ENCODE measurements at regions not wholly inside any gene's neighbourhood (a gene's known extent, or its start where the extent isn't known, plus 50 kb on each side); places are given as distances from the start of the nearest gene placed in this dataset.

- peaks cover 19% of the 10 kb centered on the region for H3K9me3 Mint-ChIP-seq
- no peak overlapping the region for H3K4me3 Mint-ChIP-seq (ENCODE audit: low read depth)
- intact Hi-C loops (cut with micrococcal nuclease) = no loop called here
- H3K4me1 Mint-ChIP-seq (ENCODE audit: low read depth) = no peaks in the 10 kb centered on the region
- no peaks in the 10 kb centered on the region for H3K27me3 Mint-ChIP-seq (ENCODE audit: low read depth)
- H3K27ac Mint-ChIP-seq = no peak overlapping the region
- no peak for DNase-seq (ENCODE audit: low spot score)
- no peaks in the 10 kb centered on the region for H3K36me3 Mint-ChIP-seq (ENCODE audit: low read depth)
These were observed 349.9 kb upstream of the CDH6 start for GRCh38 chr5:30843541-30843940.

- intact Hi-C loops (cut with micrococcal nuclease) = no loop called here
- H3K4me3 Mint-ChIP-seq (ENCODE audit: low read depth) = no peak overlapping the region
- H3K27me3 Mint-ChIP-seq (ENCODE audit: low read depth) = no peaks in the 10 kb centered on the region
- no peaks in the 10 kb centered on the region for H3K4me1 Mint-ChIP-seq (ENCODE audit: low read depth)
- H3K36me3 Mint-ChIP-seq (ENCODE audit: low read depth) = no peaks in the 10 kb centered on the region
- DNase-seq (ENCODE audit: low spot score) = no peak
- H3K9me3 Mint-ChIP-seq = peaks cover 41% of the 10 kb centered on the region
- no peak overlapping the region for H3K27ac Mint-ChIP-seq
These were observed 353.5 kb upstream of the CDH6 start for GRCh38 chr5:30839956-30840355.

- Mint-ChIP-seq H3K4me3 (ENCODE audit: low read depth) (no peak overlapping the region), H3K4me1 (ENCODE audit: low read depth) (no peaks in the 10 kb centered on the region), H3K9me3 (peaks cover 46% of the 10 kb centered on the region), H3K27ac (no peak overlapping the region), H3K27me3 (ENCODE audit: low read depth) (no peaks in the 10 kb centered on the region), H3K36me3 (ENCODE audit: low read depth) (no peaks in the 10 kb centered on the region)
- intact Hi-C loops (cut with micrococcal nuclease) = no loop called here
- no peak for DNase-seq (ENCODE audit: low spot score)
These were observed 354.5 kb upstream of the CDH6 start for GRCh38 chr5:30838936-30839496.

- no peaks in the 10 kb centered on the region for H3K4me1 Mint-ChIP-seq (ENCODE audit: low read depth)
- DNase-seq (ENCODE audit: low spot score) = no peak
These were observed 361.0 kb upstream of the CDH6 start for GRCh38 chr5:30832519-30832918.

GRCh38 chr5:30831605-30832004 lies 361.9 kb upstream of the CDH6 start:
- Mint-ChIP-seq H3K4me3 (ENCODE audit: low read depth) (no peak overlapping the region), H3K9me3 (peaks cover 41% of the 10 kb centered on the region), H3K4me1 (ENCODE audit: low read depth) (no peaks in the 10 kb centered on the region), H3K27ac (no peak overlapping the region), H3K27me3 (ENCODE audit: low read depth) (no peaks in the 10 kb centered on the region), H3K36me3 (ENCODE audit: low read depth) (no peaks in the 10 kb centered on the region)
- DNase-seq (ENCODE audit: low spot score) = no peak
- intact Hi-C loops (cut with micrococcal nuclease) = no loop called here

More at GRCh38 chr5:30832519-30832918, 361.0 kb upstream of the CDH6 start:
- Mint-ChIP-seq H3K9me3 (peaks cover 40% of the 10 kb centered on the region), H3K4me3 (ENCODE audit: low read depth) (no peak overlapping the region), H3K27me3 (ENCODE audit: low read depth) (no peaks in the 10 kb centered on the region), H3K36me3 (ENCODE audit: low read depth) (no peaks in the 10 kb centered on the region), H3K27ac (no peak overlapping the region)
- intact Hi-C loops (cut with micrococcal nuclease) = no loop called here

GRCh38 chr5:30831123-30831522 lies 362.4 kb upstream of the CDH6 start:
- intact Hi-C loops (cut with micrococcal nuclease) = no loop called here
- Mint-ChIP-seq H3K4me1 (ENCODE audit: low read depth) (no peaks in the 10 kb centered on the region), H3K4me3 (ENCODE audit: low read depth) (no peak overlapping the region), H3K36me3 (ENCODE audit: low read depth) (no peaks in the 10 kb centered on the region), H3K27ac (no peak overlapping the region), H3K9me3 (peaks cover 42% of the 10 kb centered on the region), H3K27me3 (ENCODE audit: low read depth) (no peaks in the 10 kb centered on the region)
- no peak for DNase-seq (ENCODE audit: low spot score)

- no peak for DNase-seq (ENCODE audit: low spot score)
- intact Hi-C loops (cut with micrococcal nuclease) = no loop called here
- no peaks in the 10 kb centered on the region for H3K4me1 Mint-ChIP-seq (ENCODE audit: low read depth)
These were observed 382.2 kb upstream of the CDH6 start for GRCh38 chr5:30811298-30811697.

GRCh38 chr5:30809933-30810332 lies 383.6 kb upstream of the CDH6 start:
- H3K36me3 Mint-ChIP-seq (ENCODE audit: low read depth) = no peaks in the 10 kb centered on the region
- no peak overlapping the region for H3K27ac Mint-ChIP-seq
- H3K4me3 Mint-ChIP-seq (ENCODE audit: low read depth) = no peak overlapping the region
- no peaks in the 10 kb centered on the region for H3K4me1 Mint-ChIP-seq (ENCODE audit: low read depth)
- no peak for DNase-seq (ENCODE audit: low spot score)
- peaks cover 52% of the 10 kb centered on the region for H3K9me3 Mint-ChIP-seq
- intact Hi-C loops (cut with micrococcal nuclease) = no loop called here
- H3K27me3 Mint-ChIP-seq (ENCODE audit: low read depth) = no peaks in the 10 kb centered on the region

More at GRCh38 chr5:30811298-30811697, 382.2 kb upstream of the CDH6 start:
- H3K4me3 Mint-ChIP-seq (ENCODE audit: low read depth) = no peak overlapping the region
- H3K27me3 Mint-ChIP-seq (ENCODE audit: low read depth) = no peaks in the 10 kb centered on the region
- no peak overlapping the region for H3K27ac Mint-ChIP-seq
- no peaks in the 10 kb centered on the region for H3K36me3 Mint-ChIP-seq (ENCODE audit: low read depth)
- peaks cover 51% of the 10 kb centered on the region for H3K9me3 Mint-ChIP-seq

- Mint-ChIP-seq H3K9me3 (peaks cover 53% of the 10 kb centered on the region), H3K4me1 (ENCODE audit: low read depth) (no peaks in the 10 kb centered on the region), H3K27me3 (ENCODE audit: low read depth) (no peaks in the 10 kb centered on the region), H3K36me3 (ENCODE audit: low read depth) (no peaks in the 10 kb centered on the region), H3K4me3 (ENCODE audit: low read depth) (no peak overlapping the region), H3K27ac (no peak overlapping the region)
- no peak for DNase-seq (ENCODE audit: low spot score)
- intact Hi-C loops (cut with micrococcal nuclease) = no loop called here
These were observed 384.5 kb upstream of the CDH6 start for GRCh38 chr5:30808996-30809395.

- no peak overlapping the region for H3K4me3 Mint-ChIP-seq (ENCODE audit: low read depth)
- H3K9me3 Mint-ChIP-seq = peaks cover 42% of the 10 kb centered on the region
- H3K4me1 Mint-ChIP-seq (ENCODE audit: low read depth) = no peaks in the 10 kb centered on the region
- H3K36me3 Mint-ChIP-seq (ENCODE audit: low read depth) = no peaks in the 10 kb centered on the region
- H3K27ac Mint-ChIP-seq = no peak overlapping the region
- intact Hi-C loops (cut with micrococcal nuclease) = no loop called here
- no peak for DNase-seq (ENCODE audit: low spot score)
- no peaks in the 10 kb centered on the region for H3K27me3 Mint-ChIP-seq (ENCODE audit: low read depth)
These were observed 388.6 kb upstream of the CDH6 start for GRCh38 chr5:30804739-30805505.

- peaks cover 33% of the 10 kb centered on the region for H3K9me3 Mint-ChIP-seq
- intact Hi-C loops (cut with micrococcal nuclease) = no loop called here
- no peaks in the 10 kb centered on the region for H3K36me3 Mint-ChIP-seq (ENCODE audit: low read depth)
- no peaks in the 10 kb centered on the region for H3K27me3 Mint-ChIP-seq (ENCODE audit: low read depth)
- no peak overlapping the region for H3K27ac Mint-ChIP-seq
- H3K4me1 Mint-ChIP-seq (ENCODE audit: low read depth) = no peaks in the 10 kb centered on the region
- DNase-seq (ENCODE audit: low spot score) = no peak
- H3K4me3 Mint-ChIP-seq (ENCODE audit: low read depth) = no peak overlapping the region
These were observed 390.4 kb upstream of the CDH6 start for GRCh38 chr5:30802961-30803705.

GRCh38 chr5:30781643-30782042 lies 411.8 kb upstream of the CDH6 start:
- H3K27ac Mint-ChIP-seq = no peak overlapping the region
- DNase-seq (ENCODE audit: low spot score) = no peak
- H3K27me3 Mint-ChIP-seq (ENCODE audit: low read depth) = no peaks in the 10 kb centered on the region
- intact Hi-C loops (cut with micrococcal nuclease) = no loop called here
- peaks cover 25% of the 10 kb centered on the region for H3K9me3 Mint-ChIP-seq
- no peaks in the 10 kb centered on the region for H3K4me1 Mint-ChIP-seq (ENCODE audit: low read depth)
- no peaks in the 10 kb centered on the region for H3K36me3 Mint-ChIP-seq (ENCODE audit: low read depth)
- H3K4me3 Mint-ChIP-seq (ENCODE audit: low read depth) = no peak overlapping the region

- Mint-ChIP-seq H3K4me3 (ENCODE audit: low read depth) (no peak overlapping the region), H3K4me1 (ENCODE audit: low read depth) (no peaks in the 10 kb centered on the region), H3K36me3 (ENCODE audit: low read depth) (no peaks in the 10 kb centered on the region), H3K9me3 (peaks cover 5% of the 10 kb centered on the region), H3K27ac (no peak overlapping the region), H3K27me3 (ENCODE audit: low read depth) (no peaks in the 10 kb centered on the region)
- no peak for DNase-seq (ENCODE audit: low spot score)
- intact Hi-C loops (cut with micrococcal nuclease) = no loop called here
These were observed 425.3 kb upstream of the CDH6 start for GRCh38 chr5:30768056-30768690.
